ENCODE measurements at regions not wholly inside any gene's neighbourhood (a gene's known extent, or its start where the extent isn't known, plus 50 kb on each side); places are given as distances from the start of the nearest gene placed in this dataset.

DNA sequence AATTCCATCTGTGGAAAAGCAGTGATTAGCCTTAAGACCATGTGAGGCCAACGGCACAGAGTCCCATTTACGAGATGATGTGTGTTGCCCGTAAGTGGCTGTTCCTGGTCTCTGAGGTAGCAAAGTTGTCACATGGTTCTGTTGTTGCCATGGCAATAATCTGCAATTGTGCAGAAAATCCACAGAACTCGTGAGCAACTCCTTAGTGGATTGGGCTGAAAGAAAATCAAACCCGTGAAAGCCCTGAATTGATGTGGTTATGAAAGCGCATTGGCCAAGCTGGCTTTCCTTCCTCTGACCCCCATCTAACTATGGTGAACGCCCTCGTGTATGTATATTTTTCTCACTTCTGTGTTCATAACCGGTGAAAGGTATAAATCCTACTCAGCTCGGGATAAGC lies 614.7 kb downstream of the EBF1 start:
- DNase-seq: no peak
- no peak overlapping the region for H3K27ac Mint-ChIP-seq
- Histone ChIP-seq H3K36me3 (replicated peaks in 1 of 2; ENCODE audit: control insufficient read depth in 1 of 2, insufficient read depth in 2 of 2, low read length in 2 of 2) (no peaks in the 10 kb centered on the region), H3K4me1 (ENCODE audit: control insufficient read depth in 1 of 2, insufficient read depth in 2 of 2, low read length in 2 of 2) (no peaks in the 10 kb centered on the region), H2AFZ (ENCODE audit: insufficient read depth, low read depth, low read length, poor library complexity, severe bottlenecking) (no peak overlapping the region), H3K79me2 (ENCODE audit: insufficient read depth, low read length) (no peaks in the 10 kb centered on the region), H3K9ac (ENCODE audit: insufficient read depth, low read length, poor library complexity, severe bottlenecking) (no peak overlapping the region), H3K27ac (ENCODE audit: low read depth in 1 of 2, low read length in 2 of 2) (no peak overlapping the region), H3K4me3 (replicated peaks in 1 of 3; ENCODE audit: low read depth in 2 of 3, low read length in 3 of 3) (no peak overlapping the region), H3K27me3 (ENCODE audit: control insufficient read depth in 2 of 2, insufficient read depth in 2 of 2, low read length in 2 of 2) (no peaks in the 10 kb centered on the region), H4K20me1 (ENCODE audit: insufficient read depth, low read length) (no peaks in the 10 kb centered on the region), H3K9me3 (replicated peaks in 1 of 2; ENCODE audit: control insufficient read depth in 1 of 2, insufficient read depth in 1 of 2, low read length in 2 of 2) (no peaks in the 10 kb centered on the region), H3K4me2 (replicated peaks; ENCODE audit: extremely low read depth, low read length, poor library complexity, severe bottlenecking) (no peak overlapping the region)
- peaks cover 0 to 2% (median 0%) of the 10 kb centered on the region in 7 donors for H3K9me3 Mint-ChIP-seq
- 91% methylated on average over 7 of the region's 10 CpGs for whole genome bisulfite sequencing (ENCODE audit: insufficient coverage)
- H3K27me3 Mint-ChIP-seq (ENCODE audit: low read depth in 3 of 3): peaks cover 1 to 6% (median 5%) of the 10 kb centered on the region in 3 donors
- intact Hi-C loops (cut with micrococcal nuclease): no loop called here
- TF ChIP-seq, protein P1, sequence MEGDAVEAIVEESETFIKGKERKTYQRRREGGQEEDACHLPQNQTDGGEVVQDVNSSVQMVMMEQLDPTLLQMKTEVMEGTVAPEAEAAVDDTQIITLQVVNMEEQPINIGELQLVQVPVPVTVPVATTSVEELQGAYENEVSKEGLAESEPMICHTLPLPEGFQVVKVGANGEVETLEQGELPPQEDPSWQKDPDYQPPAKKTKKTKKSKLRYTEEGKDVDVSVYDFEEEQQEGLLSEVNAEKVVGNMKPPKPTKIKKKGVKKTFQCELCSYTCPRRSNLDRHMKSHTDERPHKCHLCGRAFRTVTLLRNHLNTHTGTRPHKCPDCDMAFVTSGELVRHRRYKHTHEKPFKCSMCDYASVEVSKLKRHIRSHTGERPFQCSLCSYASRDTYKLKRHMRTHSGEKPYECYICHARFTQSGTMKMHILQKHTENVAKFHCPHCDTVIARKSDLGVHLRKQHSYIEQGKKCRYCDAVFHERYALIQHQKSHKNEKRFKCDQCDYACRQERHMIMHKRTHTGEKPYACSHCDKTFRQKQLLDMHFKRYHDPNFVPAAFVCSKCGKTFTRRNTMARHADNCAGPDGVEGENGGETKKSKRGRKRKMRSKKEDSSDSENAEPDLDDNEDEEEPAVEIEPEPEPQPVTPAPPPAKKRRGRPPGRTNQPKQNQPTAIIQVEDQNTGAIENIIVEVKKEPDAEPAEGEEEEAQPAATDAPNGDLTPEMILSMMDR (IDR thresholded peaks at IDR 0.05): no peak
- H3K4me1 Mint-ChIP-seq: peaks cover 1% of the 10 kb centered on the region
- H3K4me3 Mint-ChIP-seq: no peak overlapping the region
- no peaks in the 10 kb centered on the region for H3K36me3 Mint-ChIP-seq

DNA sequence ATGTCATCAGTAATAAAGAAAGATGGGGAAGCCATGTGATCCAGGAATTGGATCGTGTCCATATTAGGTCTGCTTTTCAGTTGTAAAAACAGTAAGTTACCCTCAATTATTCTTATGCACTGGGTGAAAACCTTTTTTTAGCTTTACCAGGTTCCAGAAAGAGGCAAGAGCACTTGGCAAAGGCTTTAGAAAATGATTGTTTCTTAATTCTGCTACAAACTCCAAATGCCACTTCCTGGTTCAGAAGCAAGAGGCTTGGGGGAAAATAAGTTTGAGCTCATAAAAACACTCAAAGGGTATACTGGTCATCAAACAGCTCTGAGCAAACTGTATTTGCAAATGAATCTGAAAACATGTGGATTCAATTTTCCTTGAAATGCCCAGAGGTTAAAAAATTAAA lies 615.6 kb downstream of the EBF1 start:
- Histone ChIP-seq H3K9ac (ENCODE audit: insufficient read depth, low read length, poor library complexity, severe bottlenecking) (no peak overlapping the region), H3K36me3 (replicated peaks in 1 of 2; ENCODE audit: control insufficient read depth in 1 of 2, insufficient read depth in 2 of 2, low read length in 2 of 2) (no peaks in the 10 kb centered on the region), H3K27ac (ENCODE audit: low read depth in 1 of 2, low read length in 2 of 2) (no peak overlapping the region), H3K4me3 (replicated peaks in 1 of 3; ENCODE audit: low read depth in 2 of 3, low read length in 3 of 3) (no peak overlapping the region), H4K20me1 (ENCODE audit: insufficient read depth, low read length) (no peaks in the 10 kb centered on the region), H3K9me3 (replicated peaks in 1 of 2; ENCODE audit: control insufficient read depth in 1 of 2, insufficient read depth in 1 of 2, low read length in 2 of 2) (no peaks in the 10 kb centered on the region), H3K79me2 (ENCODE audit: insufficient read depth, low read length) (no peaks in the 10 kb centered on the region), H3K4me1 (ENCODE audit: control insufficient read depth in 1 of 2, insufficient read depth in 2 of 2, low read length in 2 of 2) (no peaks in the 10 kb centered on the region), H2AFZ (ENCODE audit: insufficient read depth, low read depth, low read length, poor library complexity, severe bottlenecking) (no peak overlapping the region), H3K27me3 (ENCODE audit: control insufficient read depth in 2 of 2, insufficient read depth in 2 of 2, low read length in 2 of 2) (no peaks in the 10 kb centered on the region), H3K4me2 (replicated peaks; ENCODE audit: extremely low read depth, low read length, poor library complexity, severe bottlenecking) (no peak overlapping the region)
- no peaks in the 10 kb centered on the region for H3K36me3 Mint-ChIP-seq
- TF ChIP-seq, protein P1 (IDR thresholded peaks at IDR 0.05): no peak
- H3K9me3 Mint-ChIP-seq: peaks cover 0 to 2% (median 0%) of the 10 kb centered on the region in 7 donors
- WGBS (ENCODE audit: insufficient coverage): no CpG with 5 or more reads among the region's 1 CpG
- intact Hi-C loops (cut with micrococcal nuclease): no loop called here
- peaks cover 1 to 6% (median 6%) of the 10 kb centered on the region in 3 donors for H3K27me3 Mint-ChIP-seq (ENCODE audit: low read depth in 3 of 3)
- H3K27ac Mint-ChIP-seq: no peak overlapping the region
- H3K4me1 Mint-ChIP-seq: peaks cover 1% of the 10 kb centered on the region
- no peak for DNase-seq
- no peak overlapping the region for H3K4me3 Mint-ChIP-seq
